ENCODE measurements at regions not wholly inside any gene's neighbourhood (a gene's known extent, or its start where the extent isn't known, plus 50 kb on each side); places are given as distances from the start of the nearest gene placed in this dataset.

DNA sequence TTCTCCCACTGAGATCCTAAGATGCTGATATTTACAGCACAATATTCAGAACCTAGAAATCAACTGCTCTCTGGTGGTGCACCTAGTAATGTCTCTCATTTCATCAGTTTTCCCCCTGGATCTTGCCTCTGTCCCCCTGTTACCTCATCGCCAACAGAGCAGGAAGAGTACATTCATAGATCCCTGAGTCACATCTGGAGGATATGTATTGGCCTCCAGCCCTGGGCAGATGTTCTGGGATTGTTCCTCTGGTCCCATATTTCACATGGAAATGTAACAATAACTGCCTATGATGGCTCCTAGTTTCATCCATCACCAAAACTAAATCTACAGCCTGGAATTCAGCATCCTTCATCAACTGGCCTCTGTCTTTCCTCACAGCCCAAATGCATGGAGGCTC lies 278.8 kb upstream of the SLC14A2 start:
- TF ChIP-seq, protein P1, sequence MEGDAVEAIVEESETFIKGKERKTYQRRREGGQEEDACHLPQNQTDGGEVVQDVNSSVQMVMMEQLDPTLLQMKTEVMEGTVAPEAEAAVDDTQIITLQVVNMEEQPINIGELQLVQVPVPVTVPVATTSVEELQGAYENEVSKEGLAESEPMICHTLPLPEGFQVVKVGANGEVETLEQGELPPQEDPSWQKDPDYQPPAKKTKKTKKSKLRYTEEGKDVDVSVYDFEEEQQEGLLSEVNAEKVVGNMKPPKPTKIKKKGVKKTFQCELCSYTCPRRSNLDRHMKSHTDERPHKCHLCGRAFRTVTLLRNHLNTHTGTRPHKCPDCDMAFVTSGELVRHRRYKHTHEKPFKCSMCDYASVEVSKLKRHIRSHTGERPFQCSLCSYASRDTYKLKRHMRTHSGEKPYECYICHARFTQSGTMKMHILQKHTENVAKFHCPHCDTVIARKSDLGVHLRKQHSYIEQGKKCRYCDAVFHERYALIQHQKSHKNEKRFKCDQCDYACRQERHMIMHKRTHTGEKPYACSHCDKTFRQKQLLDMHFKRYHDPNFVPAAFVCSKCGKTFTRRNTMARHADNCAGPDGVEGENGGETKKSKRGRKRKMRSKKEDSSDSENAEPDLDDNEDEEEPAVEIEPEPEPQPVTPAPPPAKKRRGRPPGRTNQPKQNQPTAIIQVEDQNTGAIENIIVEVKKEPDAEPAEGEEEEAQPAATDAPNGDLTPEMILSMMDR (IDR thresholded peaks at IDR 0.05), result no peak
- no peak for TF ChIP-seq ZFX (IDR thresholded peaks at IDR 0.05; ENCODE audit: borderline replicate concordance)

All from 22Rv1 (cell line).